Brain microvascular endothelial cell (primary cell): ENCODE measurements at regions not wholly inside any gene's neighbourhood (a gene's known extent, or its start where the extent isn't known, plus 50 kb on each side); places are given as distances from the start of the nearest gene placed in this dataset.

ENCODE experiments used
- DNase-seq: peaks from one replicate; pipeline ENCODE4 v3.0.0-alpha.2; 2020
- H3K27ac ChIP-seq: fragments of 250-450 bp; sonication (Bioruptor Pico); 2 replicates; pipeline ENCODE4 v1.5.1; 2020; ENCODE audit warnings: mild to moderate bottlenecking, moderate library complexity
- H3K27me3 ChIP-seq: fragments of 250-450 bp; sonication (Bioruptor Pico); replicated peaks from 2 replicates; pipeline ENCODE4 v1.5.1; 2020; ENCODE audit warnings: mild to moderate bottlenecking
- H3K36me3 ChIP-seq: fragments of 250-450 bp; sonication (Bioruptor Pico); replicated peaks from 2 replicates; pipeline ENCODE4 v1.5.1; 2020; ENCODE audit warnings: mild to moderate bottlenecking
- H3K4me3 ChIP-seq: 2 replicates; pipeline ENCODE4 v1.5.1; 2011; ENCODE audit warnings: low read depth, mild to moderate bottlenecking, control low read depth, low read length, moderate library complexity
- CTCF ChIP-seq: IDR thresholded peaks from 2 replicates; pipeline ENCODE4 v1.5.1; 2011; ENCODE audit warnings: low read depth, mild to moderate bottlenecking, moderate library complexity, low read length, control low read depth, inconsistent platforms; ENCODE audit errors: missing control alignments
- in situ Hi-C: cut with HindIII; loops from 2 replicates; pipeline ENCODE4 v1.10.0; 2017; ENCODE audit warnings: low sequenced_read_pairs, low pct_ligation_motif_present

GRCh38 chr12:124384299-124384894, 89.5 kb downstream of the RFLNA start:
- in situ Hi-C loops: loop anchor here (25.0 kb wide), 1 partner anchor 378 kb away; no protein-coding TSS in a partner anchor
- H3K27me3 ChIP-seq: no peaks in the 10 kb centered on the region
- peak overlapping the region; percentile 86 for H3K27ac ChIP-seq
- no peak overlapping the region for H3K4me3 ChIP-seq
- DNase-seq: no peak
- H3K36me3 ChIP-seq: peaks cover 53% of the 10 kb centered on the region
- no peak for TF ChIP-seq CTCF

- in situ Hi-C loops: loop anchor here (25.0 kb wide), 1 partner anchor 379 kb away; no protein-coding TSS in a partner anchor
- Histone ChIP-seq H3K4me3 (no peak overlapping the region), H3K27me3 (no peaks in the 10 kb centered on the region), H3K27ac (no peak overlapping the region), H3K36me3 (peaks cover 64% of the 10 kb centered on the region)
- TF ChIP-seq CTCF: no peak
- no peak for DNase-seq
These were observed 88.1 kb downstream of the RFLNA start for GRCh38 chr12:124383028-124383427.

GRCh38 chr12:124381456-124382296, 86.8 kb downstream of the RFLNA start:
- H3K36me3 ChIP-seq: peaks cover 76% of the 10 kb centered on the region
- DNase-seq: peak; percentile 78
- H3K27me3 ChIP-seq: no peaks in the 10 kb centered on the region
- TF ChIP-seq CTCF: no peak
- no peak overlapping the region for H3K4me3 ChIP-seq
- H3K27ac ChIP-seq: peak overlapping the region; percentile 81
- in situ Hi-C loops: loop anchor here (25.0 kb wide), 1 partner anchor 381 kb away; no protein-coding TSS in a partner anchor

GRCh38 chr12:124380796-124381455, 86.0 kb downstream of the RFLNA start:
- H3K36me3 ChIP-seq: peaks cover 82% of the 10 kb centered on the region
- H3K4me3 ChIP-seq: no peak overlapping the region
- H3K27ac ChIP-seq: peak overlapping the region; percentile 81
- no peak for TF ChIP-seq CTCF
- H3K27me3 ChIP-seq: no peaks in the 10 kb centered on the region
- no peak for DNase-seq
- in situ Hi-C loops: loop anchor here (25.0 kb wide), 1 partner anchor 381 kb away; no protein-coding TSS in a partner anchor

- Histone ChIP-seq H3K4me3 (no peak overlapping the region), H3K27me3 (no peaks in the 10 kb centered on the region), H3K27ac (peak overlapping the region; percentile 81), H3K36me3 (peaks cover 84% of the 10 kb centered on the region)
- peak; percentile 84 for TF ChIP-seq CTCF
- in situ Hi-C loops: loop anchor here (25.0 kb wide), 1 partner anchor 382 kb away; no protein-coding TSS in a partner anchor
- peak; percentile 85 for DNase-seq
These were observed 85.3 kb downstream of the RFLNA start for GRCh38 chr12:124379938-124380754.
